Fibroblast of lung (primary cell): ENCODE measurements at regions not wholly inside any gene's neighbourhood (a gene's known extent, or its start where the extent isn't known, plus 50 kb on each side); places are given as distances from the start of the nearest gene placed in this dataset.

Source experiments
- CTCF ChIP-seq, 2 donors: IDR thresholded peaks in 1 of 2; conservative IDR thresholded peaks in 1 of 2; 1 replicate in 1 of 2; 2 replicates in 1 of 2; pipeline ENCODE4 v1.5.1; 2011 to 2012; ENCODE audit warnings: low read length in 2 of 2, control low read depth in 1 of 2, inconsistent platforms in 1 of 2, low read depth in 1 of 2, mild to moderate bottlenecking in 1 of 2
- EZH2 ChIP-seq: IDR thresholded peaks from 2 replicates; pipeline ENCODE4 v1.5.1; 2012; ENCODE audit warnings: low read length, control low read depth, mild to moderate bottlenecking; ENCODE audit errors: missing control alignments

- no peak for TF ChIP-seq CTCF (conservative IDR thresholded peaks at IDR 0.05 in 1 of 2, IDR thresholded peaks at IDR 0.05 in 1 of 2; ENCODE audit: low read depth in 1 of 2, low read length in 2 of 2)
- no peak for TF ChIP-seq EZH2
These were observed 108.5 kb upstream of the ID2 start for GRCh38 chr2:8573234-8573941.
